Duodenal mucosa (tissue), 2 donors: ENCODE measurements at regions not wholly inside any gene's neighbourhood (a gene's known extent, or its start where the extent isn't known, plus 50 kb on each side); places are given as distances from the start of the nearest gene placed in this dataset.

Experiments
- H3K27ac ChIP-seq: one replicate; pipeline ENCODE4 v1.7.0; 2013; ENCODE audit warnings: low read depth, low read length
- H3K27me3 ChIP-seq, 2 donors: one replicate each; pipeline ENCODE4 v1.7.0; 2013; ENCODE audit warnings: low read length in 2 of 2, control low read depth in 1 of 2; ENCODE audit not compliant: insufficient read depth in 2 of 2, control insufficient read depth in 1 of 2
- H3K36me3 ChIP-seq, 2 donors: one replicate each; pipeline ENCODE4 v1.7.0; 2013; ENCODE audit warnings: low read length in 2 of 2, control low read depth in 1 of 2; ENCODE audit not compliant: insufficient read depth in 2 of 2, control insufficient read depth in 1 of 2
- H3K4me1 ChIP-seq, 2 donors: one replicate each; pipeline ENCODE4 v1.7.0; 2013; ENCODE audit warnings: low read length in 2 of 2, control low read depth in 1 of 2; ENCODE audit not compliant: insufficient read depth in 2 of 2, control insufficient read depth in 1 of 2
- H3K4me3 ChIP-seq, 2 donors: one replicate each; pipeline ENCODE4 v1.7.0; 2013; ENCODE audit warnings: low read length in 2 of 2, low read depth in 1 of 2
- H3K9ac ChIP-seq, 2 donors: one replicate each; pipeline ENCODE4 v1.7.0; 2013; ENCODE audit warnings: low read length in 2 of 2, low read depth in 1 of 2
- H3K9me3 ChIP-seq, 2 donors: one replicate each; pipeline ENCODE4 v1.7.0; 2013; ENCODE audit warnings: low read length in 2 of 2, control low read depth in 1 of 2; ENCODE audit not compliant: control insufficient read depth in 1 of 2

- no peaks in the 10 kb centered on the region for H3K27me3 ChIP-seq
- no peak overlapping the region for H3K27ac ChIP-seq
- H3K36me3 ChIP-seq: no peaks in the 10 kb centered on the region
- H3K4me1 ChIP-seq: no peaks in the 10 kb centered on the region
- H3K9me3 ChIP-seq: no peaks in the 10 kb centered on the region
- no peak overlapping the region for H3K4me3 ChIP-seq
- H3K9ac ChIP-seq: no peak overlapping the region
Observed at GRCh38 chr14:41299924-41300323, 306.8 kb upstream of the LRFN5 start.

DNA sequence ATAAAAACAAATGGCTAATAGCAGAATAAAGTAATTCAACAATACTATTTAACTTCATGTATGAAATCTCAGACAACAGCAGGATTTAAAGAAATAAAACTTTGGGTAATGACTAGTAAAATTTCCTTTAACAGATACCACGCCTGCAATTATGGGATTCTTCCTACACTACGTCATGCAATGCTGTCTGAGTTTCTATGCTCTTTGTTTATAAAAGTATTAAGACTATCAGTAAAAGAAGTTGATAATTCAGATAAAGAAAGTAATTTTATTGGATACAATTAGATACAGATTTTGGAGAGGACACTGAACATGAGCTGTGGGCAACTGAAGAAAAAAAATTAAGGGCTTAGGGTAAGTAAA is 308.4 kb upstream of the LRFN5 start:
- Histone ChIP-seq H3K4me3 (no peak overlapping the region), H3K36me3 (no peaks in the 10 kb centered on the region), H3K27me3 (no peaks in the 10 kb centered on the region), H3K9me3 (no peaks in the 10 kb centered on the region), H3K9ac (no peak overlapping the region), H3K4me1 (no peaks in the 10 kb centered on the region), H3K27ac (no peak overlapping the region)

GRCh38 chr14:41297576-41298327 is 308.9 kb upstream of the LRFN5 start:
- H3K27me3 ChIP-seq: no peaks in the 10 kb centered on the region
- H3K4me3 ChIP-seq: no peak overlapping the region
- no peak overlapping the region for H3K9ac ChIP-seq
- H3K9me3 ChIP-seq: no peaks in the 10 kb centered on the region
- H3K27ac ChIP-seq: no peak overlapping the region
- H3K36me3 ChIP-seq: no peaks in the 10 kb centered on the region
- no peaks in the 10 kb centered on the region for H3K4me1 ChIP-seq

DNA sequence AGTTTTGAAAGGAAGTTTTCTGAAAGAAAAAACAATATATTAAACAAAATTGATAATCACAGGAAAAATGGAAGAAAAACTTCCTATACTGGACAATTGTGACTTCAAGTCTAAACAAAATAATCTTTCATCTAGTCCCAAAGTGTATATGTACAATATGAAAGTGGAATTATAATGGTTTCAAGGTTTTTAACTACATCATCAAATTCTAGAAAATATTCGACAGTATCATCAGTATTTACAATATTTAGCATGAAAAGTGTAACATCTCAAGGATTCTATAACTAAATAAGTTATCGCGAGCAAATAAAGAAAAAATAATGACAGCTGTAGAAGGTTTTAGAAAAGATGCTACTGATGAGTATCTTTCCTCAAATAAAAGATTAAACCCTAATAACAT is 310.9 kb upstream of the LRFN5 start:
- H3K36me3 ChIP-seq: no peaks in the 10 kb centered on the region
- H3K4me3 ChIP-seq: no peak overlapping the region
- no peak overlapping the region for H3K9ac ChIP-seq
- H3K27ac ChIP-seq: no peak overlapping the region
- H3K4me1 ChIP-seq: no peaks in the 10 kb centered on the region
- no peaks in the 10 kb centered on the region for H3K27me3 ChIP-seq
- H3K9me3 ChIP-seq: no peaks in the 10 kb centered on the region

DNA sequence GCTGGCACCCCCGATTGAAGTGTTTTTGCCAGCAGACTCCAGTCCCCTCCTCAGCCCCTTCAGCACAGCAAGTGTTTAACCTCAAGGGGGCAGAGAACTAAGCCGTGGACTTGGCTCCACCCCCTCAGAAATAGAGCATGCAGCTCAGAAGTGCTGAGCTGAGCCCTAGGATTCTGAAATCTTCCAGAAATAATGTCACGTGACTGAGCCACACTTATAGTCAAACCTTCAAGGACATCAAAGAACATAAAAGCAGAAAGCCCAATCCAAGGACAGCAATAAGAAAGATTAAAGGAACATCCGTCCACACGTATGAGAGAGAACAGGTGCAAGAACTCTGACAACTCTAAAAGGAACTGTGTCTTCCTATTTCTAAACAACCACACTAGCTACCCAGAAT is 317.7 kb upstream of the LRFN5 start:
- Histone ChIP-seq H3K4me3 (no peak overlapping the region), H3K27ac (no peak overlapping the region), H3K9ac (no peak overlapping the region), H3K27me3 (no peaks in the 10 kb centered on the region), H3K9me3 (peaks cover 0 to 3% of the 10 kb centered on the region in 2 donors), H3K36me3 (no peaks in the 10 kb centered on the region), H3K4me1 (no peaks in the 10 kb centered on the region)

- Histone ChIP-seq H3K36me3 (no peaks in the 10 kb centered on the region), H3K9ac (no peak overlapping the region), H3K4me3 (no peak overlapping the region), H3K27ac (no peak overlapping the region), H3K9me3 (peaks cover 0 to 3% of the 10 kb centered on the region in 2 donors), H3K4me1 (no peaks in the 10 kb centered on the region), H3K27me3 (no peaks in the 10 kb centered on the region)
Observed at GRCh38 chr14:41285186-41285748, 321.4 kb upstream of the LRFN5 start.

DNA sequence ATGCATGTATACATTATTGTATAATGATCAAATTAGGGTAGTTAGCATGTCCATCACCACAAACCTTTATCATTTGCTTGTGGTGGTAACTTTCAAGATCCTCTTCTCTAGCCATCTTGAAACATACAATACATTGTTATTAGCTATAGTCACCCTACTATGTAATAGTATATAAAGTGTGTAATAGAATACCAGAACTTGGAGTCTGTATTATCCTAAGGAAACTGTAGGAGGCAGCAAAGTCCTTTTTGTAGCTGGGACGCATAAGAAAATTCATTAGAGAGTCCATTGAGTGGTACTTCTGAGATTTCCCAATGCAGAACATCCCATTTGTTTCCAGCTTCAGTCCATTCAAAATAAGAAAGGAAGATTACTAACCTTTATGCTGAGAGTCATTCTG is 325.9 kb upstream of the LRFN5 start:
- no peaks in the 10 kb centered on the region for H3K27me3 ChIP-seq
- no peak overlapping the region for H3K4me3 ChIP-seq

GRCh38 chr14:41277450-41277849 is 329.2 kb upstream of the LRFN5 start:
- no peak overlapping the region for H3K27ac ChIP-seq
- H3K4me3 ChIP-seq: no peak overlapping the region

More for the DNA sequence above, 325.9 kb upstream of the LRFN5 start:
- Histone ChIP-seq H3K4me1 (no peaks in the 10 kb centered on the region), H3K27ac (no peak overlapping the region), H3K9me3 (no peaks in the 10 kb centered on the region), H3K9ac (no peak overlapping the region), H3K36me3 (no peaks in the 10 kb centered on the region)

GRCh38 chr14:41257476-41257875 is 349.2 kb upstream of the LRFN5 start:
- H3K27ac ChIP-seq: no peak overlapping the region

More at GRCh38 chr14:41277450-41277849, 329.2 kb upstream of the LRFN5 start:
- no peaks in the 10 kb centered on the region for H3K27me3 ChIP-seq
- no peaks in the 10 kb centered on the region for H3K36me3 ChIP-seq
- no peaks in the 10 kb centered on the region for H3K4me1 ChIP-seq
- no peaks in the 10 kb centered on the region for H3K9me3 ChIP-seq
- no peak overlapping the region for H3K9ac ChIP-seq

DNA sequence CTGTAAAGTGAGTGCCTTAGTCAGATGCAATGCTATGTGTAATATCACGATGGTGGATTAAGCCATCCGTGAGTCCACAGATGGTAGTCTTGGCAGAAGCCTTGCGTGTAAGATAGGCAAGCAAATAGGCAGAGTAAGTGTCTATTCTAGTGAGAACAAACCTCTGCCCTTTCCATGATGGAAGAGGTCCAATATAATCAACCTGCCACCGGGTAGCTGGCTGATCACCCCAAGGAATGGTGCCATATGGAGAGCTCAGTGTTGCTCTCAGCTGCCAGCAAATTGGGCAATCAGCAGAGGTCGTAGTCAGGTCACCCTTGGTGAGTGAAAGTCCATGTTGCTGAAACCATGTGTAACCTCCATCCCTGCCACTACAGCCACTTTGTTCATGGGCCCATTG is 371.2 kb upstream of the LRFN5 start:
- H3K27ac ChIP-seq: no peak overlapping the region
- no peak overlapping the region for H3K4me3 ChIP-seq
- H3K4me1 ChIP-seq: no peaks in the 10 kb centered on the region
- peaks cover 6 to 11% of the 10 kb centered on the region in 2 donors for H3K9me3 ChIP-seq
- no peaks in the 10 kb centered on the region for H3K36me3 ChIP-seq
- H3K9ac ChIP-seq: no peak overlapping the region
- no peaks in the 10 kb centered on the region for H3K27me3 ChIP-seq

More at GRCh38 chr14:41257476-41257875, 349.2 kb upstream of the LRFN5 start:
- H3K9ac ChIP-seq: no peak overlapping the region
- no peak overlapping the region for H3K4me3 ChIP-seq
- H3K36me3 ChIP-seq: no peaks in the 10 kb centered on the region
- no peaks in the 10 kb centered on the region for H3K27me3 ChIP-seq
- no peaks in the 10 kb centered on the region for H3K4me1 ChIP-seq
- H3K9me3 ChIP-seq: peaks cover 0 to 9% of the 10 kb centered on the region in 2 donors
